Epithelial cell of proximal tubule (primary cell): ENCODE measurements at regions not wholly inside any gene's neighbourhood (a gene's known extent, or its start where the extent isn't known, plus 50 kb on each side); places are given as distances from the start of the nearest gene placed in this dataset.

Source experiments
- DNase-seq: peaks from one replicate; pipeline ENCODE4 v3.0.0-alpha.2; 2011; ENCODE audit warnings: low read depth
- H3K4me3 ChIP-seq: 2 replicates; pipeline ENCODE4 v1.5.1; 2011; ENCODE audit warnings: low read depth, mild to moderate bottlenecking, low read length
- CTCF ChIP-seq: conservative IDR thresholded peaks from 2 replicates; pipeline ENCODE4 v1.5.1; 2012; ENCODE audit warnings: low read depth, mild to moderate bottlenecking, low read length

- no peak for DNase-seq
- no peak overlapping the region for H3K4me3 ChIP-seq
- TF ChIP-seq CTCF: no peak
Observed at GRCh38 chr11:109303342-109303741, 118.6 kb upstream of the C11orf87 start.

GRCh38 chr11:109304159-109304558, 117.8 kb upstream of the C11orf87 start:
- no peak for DNase-seq
- TF ChIP-seq CTCF: no peak
- no peak overlapping the region for H3K4me3 ChIP-seq

GRCh38 chr11:109305009-109305408, 117.0 kb upstream of the C11orf87 start:
- no peak overlapping the region for H3K4me3 ChIP-seq
- no peak for DNase-seq
- no peak for TF ChIP-seq CTCF

GRCh38 chr11:109306322-109306721, 115.7 kb upstream of the C11orf87 start:
- DNase-seq: no peak
- H3K4me3 ChIP-seq: no peak overlapping the region
- TF ChIP-seq CTCF: no peak

GRCh38 chr11:109307366-109307765, 114.6 kb upstream of the C11orf87 start:
- TF ChIP-seq CTCF: no peak
- no peak overlapping the region for H3K4me3 ChIP-seq
- DNase-seq: no peak

GRCh38 chr11:109308551-109308950, 113.4 kb upstream of the C11orf87 start:
- TF ChIP-seq CTCF: no peak
- DNase-seq: no peak

GRCh38 chr11:109309153-109309552, 112.8 kb upstream of the C11orf87 start:
- no peak overlapping the region for H3K4me3 ChIP-seq
- TF ChIP-seq CTCF: no peak
- no peak for DNase-seq

More at GRCh38 chr11:109308551-109308950, 113.4 kb upstream of the C11orf87 start:
- no peak overlapping the region for H3K4me3 ChIP-seq
